Neuronal stem cell (in vitro differentiated cells): ENCODE measurements at regions not wholly inside any gene's neighbourhood (a gene's known extent, or its start where the extent isn't known, plus 50 kb on each side); places are given as distances from the start of the nearest gene placed in this dataset.

Experiments
- DNase-seq: peaks from one replicate; pipeline ENCODE4 v3.0.0-alpha.2; 2013; ENCODE audit warnings: low spot score
- H2AFZ ChIP-seq: one replicate; pipeline ENCODE4 v1.6.1; 2013; ENCODE audit warnings: mild to moderate bottlenecking, low read length, inconsistent platforms
- H2AK5ac ChIP-seq: 2 replicates; pipeline ENCODE4 v1.6.1; 2013; ENCODE audit warnings: low read depth, mild to moderate bottlenecking, inconsistent platforms, low read length, moderate library complexity, mixed read lengths
- H2BK120ac ChIP-seq: 2 replicates; pipeline ENCODE4 v1.6.1; 2013; ENCODE audit warnings: low read depth, mild to moderate bottlenecking, inconsistent platforms, low read length, moderate library complexity, mixed read lengths
- H2BK12ac ChIP-seq: one replicate; pipeline ENCODE4 v1.6.1; 2013; ENCODE audit warnings: low read length, inconsistent platforms
- H2BK15ac ChIP-seq: 2 replicates; pipeline ENCODE4 v1.6.1; 2013; ENCODE audit warnings: mild to moderate bottlenecking, low read length, inconsistent platforms, mixed read lengths
- H2BK5ac ChIP-seq: one replicate; pipeline ENCODE4 v1.6.1; 2013; ENCODE audit warnings: inconsistent platforms, mild to moderate bottlenecking, low read length, moderate library complexity
- H3K14ac ChIP-seq: one replicate; pipeline ENCODE4 v1.6.1; 2013; ENCODE audit warnings: low read length, inconsistent platforms
- H3K18ac ChIP-seq: 2 replicates; pipeline ENCODE4 v1.6.1; 2013; ENCODE audit warnings: low read length, inconsistent platforms
- H3K23ac ChIP-seq: 2 replicates; pipeline ENCODE4 v1.6.1; 2013; ENCODE audit warnings: low read depth, mild to moderate bottlenecking, mixed read lengths, low read length, inconsistent platforms; ENCODE audit not compliant: poor library complexity
- H3K27ac ChIP-seq: replicated peaks from 3 replicates; pipeline ENCODE4 v1.5.1; 2013; ENCODE audit warnings: low read length, inconsistent platforms
- H3K27me3 ChIP-seq, 3 experiments: 2 replicates each; pipeline ENCODE4 v1.6.1; 2013; ENCODE audit warnings: low read length in 3 of 3, mild to moderate bottlenecking in 2 of 3, inconsistent platforms in 1 of 3, low read depth in 1 of 3, mixed read lengths in 1 of 3, moderate library complexity in 1 of 3; ENCODE audit not compliant: control insufficient read depth in 3 of 3, insufficient read depth in 3 of 3
- H3K36me3 ChIP-seq, 2 donors: replicated peaks in 1 of 2; 2 replicates each; pipeline ENCODE4 v1.6.1; 2013; ENCODE audit warnings: low read length in 2 of 2; ENCODE audit not compliant: control insufficient read depth in 2 of 2, insufficient read depth in 2 of 2
- H3K4ac ChIP-seq: 2 replicates; pipeline ENCODE4 v1.6.1; 2013; ENCODE audit warnings: inconsistent platforms, mild to moderate bottlenecking, low read length, moderate library complexity
- H3K4me1 ChIP-seq, 2 donors: 1 replicate in 1 of 2; 2 replicates in 1 of 2; pipeline ENCODE4 v1.6.1; 2013; ENCODE audit warnings: low read length in 2 of 2, low read depth in 1 of 2; ENCODE audit not compliant: control insufficient read depth in 2 of 2, insufficient read depth in 1 of 2
- H3K4me2 ChIP-seq: one replicate; pipeline ENCODE4 v1.6.1; 2013; ENCODE audit warnings: mild to moderate bottlenecking, low read length, inconsistent platforms; ENCODE audit not compliant: insufficient read depth, poor library complexity, severe bottlenecking
- H3K4me3 ChIP-seq, 2 donors: 2 replicates each; pipeline ENCODE4 v1.5.1; 2013; ENCODE audit warnings: low read length in 2 of 2, mild to moderate bottlenecking in 2 of 2, inconsistent platforms in 1 of 2, moderate library complexity in 1 of 2
- H3K79me1 ChIP-seq: one replicate; pipeline ENCODE4 v1.6.1; 2013; ENCODE audit warnings: low read depth, mild to moderate bottlenecking, inconsistent platforms, low read length, moderate library complexity
- H3K9ac ChIP-seq: one replicate; pipeline ENCODE4 v1.6.1; 2013; ENCODE audit warnings: mild to moderate bottlenecking, low read depth, low read length, inconsistent platforms; ENCODE audit not compliant: poor library complexity
- H3K9me3 ChIP-seq, 2 donors: replicated peaks in 1 of 2; 2 replicates each; pipeline versions ENCODE3 to v1.6.1; 2013; ENCODE audit warnings: low read length in 2 of 2, mild to moderate bottlenecking in 2 of 2, inconsistent platforms in 1 of 2, low read depth in 1 of 2, mixed read lengths in 1 of 2, moderate library complexity in 1 of 2; ENCODE audit not compliant: control insufficient read depth in 2 of 2, insufficient read depth in 1 of 2
- H4K8ac ChIP-seq: one replicate; pipeline ENCODE4 v1.6.1; 2013; ENCODE audit warnings: low read depth, mild to moderate bottlenecking, inconsistent platforms, low read length, moderate library complexity
- H4K91ac ChIP-seq: one replicate; pipeline ENCODE4 v1.6.1; 2013; ENCODE audit warnings: low read length, low read depth, mild to moderate bottlenecking, inconsistent platforms; ENCODE audit not compliant: poor library complexity
- WGBS, 2 donors: extraction: QIAGEN DNeasy Blood & Tissue Kit; methylation state at CpG; one replicate each; pipeline ENCODE4 v1.1.7; 2013; ENCODE audit warnings: missing lambda C conversion rate in 2 of 2, mixed read lengths in 1 of 2; ENCODE audit not compliant: insufficient read length in 2 of 2, insufficient replicate concordance in 1 of 2; ENCODE audit errors: extremely low coverage in 2 of 2; 5-methylcytosine and 5-hydroxymethylcytosine counted together

GRCh38 chr13:107138486-107138885 is 570.5 kb upstream of the ARGLU1 start:
- no CpG with 5 or more reads among the region's 1 CpG for WGBS, 2 donors

GRCh38 chr13:107133950-107134349 is 566.0 kb upstream of the ARGLU1 start:
- no peak overlapping the region for H3K18ac ChIP-seq
- H3K9me3 ChIP-seq, result peaks cover 0 to 2% of the 10 kb centered on the region in 2 donors
- H3K36me3 ChIP-seq, result no peaks in the 10 kb centered on the region
- no peak overlapping the region for H3K23ac ChIP-seq
- DNase-seq, result no peak
- H2AFZ ChIP-seq, result no peak overlapping the region
- no peak overlapping the region for H3K14ac ChIP-seq
- H2BK15ac ChIP-seq, result no peak overlapping the region
- no peak overlapping the region for H3K27ac ChIP-seq
- H4K91ac ChIP-seq, result no peak overlapping the region
- no peak overlapping the region for H3K9ac ChIP-seq
- no peak overlapping the region for H2AK5ac ChIP-seq
- no CpG with 5 or more reads among the region's 5 CpGs for WGBS, 2 donors
- no peak overlapping the region for H2BK5ac ChIP-seq
- H3K4me3 ChIP-seq, result no peak overlapping the region
- H4K8ac ChIP-seq, result no peak overlapping the region
- no peak overlapping the region for H2BK12ac ChIP-seq
- H3K4me1 ChIP-seq, result peaks cover 0 to 2% of the 10 kb centered on the region in 2 donors
- H3K4ac ChIP-seq, result no peak overlapping the region
- no peak overlapping the region for H3K4me2 ChIP-seq
- H2BK120ac ChIP-seq, result no peak overlapping the region
- H3K27me3 ChIP-seq, result no peaks in the 10 kb centered on the region
- H3K79me1 ChIP-seq, result no peaks in the 10 kb centered on the region

More at GRCh38 chr13:107138486-107138885, 570.5 kb upstream of the ARGLU1 start:
- no peaks in the 10 kb centered on the region for H3K9me3 ChIP-seq
- H3K4me1 ChIP-seq, result peaks cover 0 to 2% of the 10 kb centered on the region in 2 donors
- no peaks in the 10 kb centered on the region for H3K27me3 ChIP-seq
- no peak overlapping the region for H3K9ac ChIP-seq
- no peak overlapping the region for H3K18ac ChIP-seq
- H4K8ac ChIP-seq, result no peak overlapping the region
- H4K91ac ChIP-seq, result no peak overlapping the region
- no peak overlapping the region for H2AFZ ChIP-seq
- H3K27ac ChIP-seq, result no peak overlapping the region
- H3K14ac ChIP-seq, result no peak overlapping the region
- H3K79me1 ChIP-seq, result no peaks in the 10 kb centered on the region
- no peak overlapping the region for H2BK5ac ChIP-seq
- H3K36me3 ChIP-seq, result no peaks in the 10 kb centered on the region
- no peak overlapping the region for H3K4me2 ChIP-seq
- DNase-seq, result no peak
- no peak overlapping the region for H2BK15ac ChIP-seq
- no peak overlapping the region for H2BK120ac ChIP-seq
- no peak overlapping the region for H2BK12ac ChIP-seq
- H3K4ac ChIP-seq, result no peak overlapping the region
- no peak overlapping the region for H3K4me3 ChIP-seq
- H3K23ac ChIP-seq, result no peak overlapping the region
- H2AK5ac ChIP-seq, result no peak overlapping the region

GRCh38 chr13:107130566-107130965 is 562.6 kb upstream of the ARGLU1 start:
- no peak overlapping the region for H3K4me3 ChIP-seq
- H3K18ac ChIP-seq, result no peak overlapping the region

GRCh38 chr13:107124730-107125129 is 556.8 kb upstream of the ARGLU1 start:
- H3K4me2 ChIP-seq, result no peak overlapping the region
- H4K8ac ChIP-seq, result no peak overlapping the region
- no CpG with 5 or more reads among the region's 5 CpGs for WGBS, 2 donors
- H3K23ac ChIP-seq, result no peak overlapping the region
- no peak overlapping the region for H2BK120ac ChIP-seq
- no peak overlapping the region for H2BK15ac ChIP-seq
- no peak overlapping the region for H2AK5ac ChIP-seq
- no peak overlapping the region for H3K4ac ChIP-seq
- no peak overlapping the region for H3K18ac ChIP-seq
- no peak overlapping the region for H4K91ac ChIP-seq
- peaks cover 2 to 9% of the 10 kb centered on the region in 2 donors for H3K9me3 ChIP-seq
- no peaks in the 10 kb centered on the region for H3K79me1 ChIP-seq
- DNase-seq, result no peak
- no peaks in the 10 kb centered on the region for H3K27me3 ChIP-seq
- H3K4me1 ChIP-seq, result peaks cover 1 to 3% of the 10 kb centered on the region in 2 donors
- H2AFZ ChIP-seq, result no peak overlapping the region
- H2BK12ac ChIP-seq, result no peak overlapping the region
- no peaks in the 10 kb centered on the region for H3K36me3 ChIP-seq
- no peak overlapping the region for H3K4me3 ChIP-seq
- H2BK5ac ChIP-seq, result no peak overlapping the region
- no peak overlapping the region for H3K27ac ChIP-seq
- no peak overlapping the region for H3K9ac ChIP-seq
- no peak overlapping the region for H3K14ac ChIP-seq

More at GRCh38 chr13:107130566-107130965, 562.6 kb upstream of the ARGLU1 start:
- Histone ChIP-seq H2BK15ac (no peak overlapping the region), H3K27me3 (no peaks in the 10 kb centered on the region), H2BK12ac (no peak overlapping the region), H2AK5ac (no peak overlapping the region), H3K4me1 (peaks cover 0 to under 1% of the 10 kb centered on the region in 2 donors), H3K14ac (no peak overlapping the region), H4K8ac (no peak overlapping the region), H2BK5ac (no peak overlapping the region), H3K27ac (no peak overlapping the region), H3K36me3 (no peaks in the 10 kb centered on the region), H3K4ac (no peak overlapping the region), H3K4me2 (no peak overlapping the region), H2BK120ac (no peak overlapping the region), H2AFZ (no peak overlapping the region), H3K9ac (no peak overlapping the region), H4K91ac (no peak overlapping the region), H3K23ac (no peak overlapping the region), H3K9me3 (peaks cover 2 to 9% of the 10 kb centered on the region in 2 donors), H3K79me1 (no peaks in the 10 kb centered on the region)
- WGBS, 2 donors, result no CpG with 5 or more reads among the region's 1 CpG
- DNase-seq, result no peak
